Muscle of back (tissue), 3 donors: ENCODE measurements at regions not wholly inside any gene's neighbourhood (a gene's known extent, or its start where the extent isn't known, plus 50 kb on each side); places are given as distances from the start of the nearest gene placed in this dataset.
"Not testable (repeated sequence)": the region's sequence is repeated elsewhere in the genome, so short reads cannot be mapped to it uniquely, and the experiment has no call there.

Experiments used
- DNase-seq, 3 donors: peaks; one replicate each; pipeline versions ENCODE4 v3.0.0 to v3.0.0-alpha.2; 2013

GRCh38 chr4:186775902-186776301, 52.2 kb upstream of the FAT1 start:
- DNase-seq = no peak

- DNase-seq = no peak
These were observed 54.5 kb upstream of the FAT1 start for GRCh38 chr4:186778134-186778533.

- no peak for DNase-seq
These were observed 56.8 kb upstream of the FAT1 start for GRCh38 chr4:186780291-186781031.

- no peak for DNase-seq
These were observed 57.6 kb upstream of the FAT1 start for GRCh38 chr4:186781032-186781917.

- no peak for DNase-seq
These were observed 58.6 kb upstream of the FAT1 start for GRCh38 chr4:186782302-186782701.

- DNase-seq = no peak
These were observed 63.9 kb upstream of the FAT1 start for GRCh38 chr4:186787536-186787935.

- DNase-seq = no peak
These were observed 66.0 kb upstream of the FAT1 start for GRCh38 chr4:186789651-186790050.

- DNase-seq = peak in 1 of 3 donors; percentile 31
These were observed 67.0 kb upstream of the FAT1 start for GRCh38 chr4:186790630-186791029.

GRCh38 chr4:186792728-186793366, 69.2 kb upstream of the FAT1 start:
- DNase-seq = no peak

GRCh38 chr4:186798951-186799659, 75.4 kb upstream of the FAT1 start:
- DNase-seq = no peak

- no peak for DNase-seq
These were observed 81.6 kb upstream of the FAT1 start for GRCh38 chr4:186805020-186805820.

- not testable (repeated sequence) for DNase-seq
These were observed 82.3 kb upstream of the FAT1 start for GRCh38 chr4:186805917-186806316.

- peak in 1 of 3 donors; percentile 69 for DNase-seq
These were observed 83.2 kb upstream of the FAT1 start for GRCh38 chr4:186806679-186807421.

- peak in 2 of 3 donors; percentile 36 to 64 for DNase-seq
These were observed 84.4 kb upstream of the FAT1 start for GRCh38 chr4:186807808-186808629.

- DNase-seq = no peak
These were observed 85.0 kb upstream of the FAT1 start for GRCh38 chr4:186808630-186809018.

GRCh38 chr4:186809070-186809469, 85.4 kb upstream of the FAT1 start:
- DNase-seq = no peak

- DNase-seq = no peak
These were observed 87.0 kb upstream of the FAT1 start for GRCh38 chr4:186810613-186811150.

- DNase-seq = no peak
These were observed 88.9 kb upstream of the FAT1 start for GRCh38 chr4:186812592-186812991.
